AG04449 (cell line): ENCODE measurements at regions not wholly inside any gene's neighbourhood (a gene's known extent, or its start where the extent isn't known, plus 50 kb on each side); places are given as distances from the start of the nearest gene placed in this dataset.

ENCODE experiments used
- CTCF ChIA-PET: fragments of 350-600 bp; formaldehyde crosslinking; extraction: SDS; loops from one replicate; lab custom pipeline; 2021; ENCODE audit warnings: antibody characterized with exemption; lab: Yijun Ruan, JAX
- POLR2A ChIA-PET: fragments of 400-600, 350-600 bp; formaldehyde crosslinking; extraction: SDS; loops from one replicate; lab custom pipeline; 2020; ENCODE audit warnings: antibody characterized with exemption, inconsistent platforms; lab: Yijun Ruan, JAX
- DNase-seq: peaks from one replicate; pipeline ENCODE4 v3.0.0-alpha.2; 2010; ENCODE audit warnings: low read depth, low spot score
- H3K4me3 ChIP-seq: 2 replicates; pipeline ENCODE4 v1.5.1; 2011; ENCODE audit warnings: low read depth, mild to moderate bottlenecking, control low read depth, low read length
- CTCF ChIP-seq: IDR thresholded peaks from one replicate; pipeline ENCODE4 v1.5.1; 2011; ENCODE audit warnings: mild to moderate bottlenecking, moderate library complexity, low read length, control low read depth, inconsistent platforms; ENCODE audit not compliant: insufficient read depth; ENCODE audit errors: missing control alignments

DNA sequence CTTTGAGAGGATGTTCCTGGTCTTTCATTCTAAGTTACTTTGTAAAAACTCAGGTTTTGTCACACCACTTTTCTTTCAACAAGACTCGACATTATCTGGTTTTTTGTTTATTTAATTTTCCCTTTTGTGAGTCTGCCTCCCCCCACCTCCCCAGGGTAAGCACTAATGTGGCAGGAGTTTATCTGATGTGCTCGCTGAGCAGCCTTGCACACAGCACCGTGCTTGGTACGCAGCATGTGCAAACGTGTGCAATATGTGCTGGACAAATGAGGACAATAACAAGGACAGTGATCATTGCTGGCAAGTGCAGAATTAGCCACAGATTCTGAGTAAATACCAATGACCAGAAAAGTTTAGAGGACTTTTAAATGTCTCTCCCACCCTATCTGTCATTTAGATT is 391.4 kb downstream of the IRS2 start:
- H3K4me3 ChIP-seq, result no peak overlapping the region
- no peak for DNase-seq
- POLR2A ChIA-PET, result no interaction called here
- TF ChIP-seq CTCF, result no peak
- CTCF ChIA-PET, result no interaction called here

GRCh38 chr13:109394311-109394988 is 391.9 kb downstream of the IRS2 start:
- DNase-seq, result no peak
- TF ChIP-seq CTCF, result no peak
- H3K4me3 ChIP-seq, result no peak overlapping the region
- POLR2A ChIA-PET, result no interaction called here
- CTCF ChIA-PET, result no interaction called here

DNA sequence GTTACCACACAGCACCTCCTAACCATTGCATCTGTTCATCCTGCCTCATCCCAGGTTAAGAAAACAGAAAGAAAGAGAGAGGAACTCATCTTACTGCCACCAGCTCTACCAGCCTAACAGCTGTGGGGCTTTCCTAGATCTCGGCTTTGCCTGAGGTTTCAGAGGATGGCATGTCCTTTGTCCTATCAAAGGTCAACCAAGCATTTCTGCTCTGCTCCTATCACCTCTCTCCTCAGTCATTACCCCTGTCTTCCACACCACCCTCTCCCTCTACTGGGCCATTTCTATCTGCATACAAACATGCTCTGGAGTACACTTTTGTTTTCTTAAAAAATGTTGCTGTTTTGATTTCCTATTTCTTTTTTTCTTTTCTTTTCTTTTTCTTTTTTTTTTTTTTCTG is 393.3 kb downstream of the IRS2 start:
- TF ChIP-seq CTCF, result no peak

DNA sequence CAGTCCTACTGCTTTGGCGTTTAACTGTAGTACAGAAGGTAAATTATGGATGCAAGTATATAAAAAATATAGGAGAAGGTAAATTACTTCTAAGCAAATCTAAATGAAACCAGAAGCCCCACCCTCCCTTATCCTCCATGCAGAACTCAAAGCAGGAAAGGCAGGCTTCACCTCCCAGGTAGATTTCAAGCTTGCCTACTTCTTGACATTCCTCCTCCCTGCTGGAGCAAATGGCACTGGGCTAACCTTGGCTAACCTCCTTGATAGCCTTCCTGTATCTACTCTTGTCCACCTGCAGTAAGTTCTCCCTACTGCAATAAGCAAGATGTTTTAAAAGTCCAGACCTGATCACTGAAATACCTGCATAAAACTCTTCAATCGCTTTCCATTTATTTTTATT is 396.0 kb downstream of the IRS2 start:
- DNase-seq, result no peak
- no peak overlapping the region for H3K4me3 ChIP-seq
- CTCF ChIA-PET, result interaction anchor here (1.2 kb wide), 1 partner anchor 9 kb away, joined by 3 read pairs; no protein-coding TSS in a partner anchor
- TF ChIP-seq CTCF, result no peak
- POLR2A ChIA-PET, result no interaction called here

More for the DNA sequence above, 393.3 kb downstream of the IRS2 start:
- CTCF ChIA-PET, result no interaction called here
- POLR2A ChIA-PET, result no interaction called here
- H3K4me3 ChIP-seq, result no peak overlapping the region
- DNase-seq, result no peak

GRCh38 chr13:109389892-109390345 is 396.5 kb downstream of the IRS2 start:
- ChIA-PET CTCF (no interaction called here), POLR2A (no interaction called here)
- no peak overlapping the region for H3K4me3 ChIP-seq
- TF ChIP-seq CTCF, result no peak
- DNase-seq, result no peak

GRCh38 chr13:109389456-109389855 is 396.9 kb downstream of the IRS2 start:
- no peak overlapping the region for H3K4me3 ChIP-seq
- DNase-seq, result no peak
- no peak for TF ChIP-seq CTCF
- ChIA-PET CTCF (no interaction called here), POLR2A (no interaction called here)
